GM10266 (cell line): ENCODE measurements at regions not wholly inside any gene's neighbourhood (a gene's known extent, or its start where the extent isn't known, plus 50 kb on each side); places are given as distances from the start of the nearest gene placed in this dataset.
A peak's percentile ranks its signal among the peaks of the same experiment; 100 is the strongest.
"Not testable (repeated sequence)": the region's sequence is repeated elsewhere in the genome, so short reads cannot be mapped to it uniquely, and the experiment has no call there.

ENCODE experiments used
- DNase-seq: peaks from one replicate; pipeline ENCODE4 v3.0.0; 2012; ENCODE audit errors: extremely low spot score
- CTCF ChIP-seq: IDR thresholded peaks from 2 replicates; pipeline ENCODE4 v1.5.1; 2012; ENCODE audit warnings: mild to moderate bottlenecking, low read depth; ENCODE audit not compliant: control insufficient read depth, insufficient read depth; ENCODE audit errors: missing control alignments

GRCh38 chr13:106089261-106089980, 446.0 kb downstream of the EFNB2 start:
- DNase-seq = no peak
- no peak for TF ChIP-seq CTCF

- no peak for TF ChIP-seq CTCF
- DNase-seq = no peak
Measured at GRCh38 chr13:106088085-106088484, 447.4 kb downstream of the EFNB2 start.

- no peak for DNase-seq
- no peak for TF ChIP-seq CTCF
Measured at GRCh38 chr13:106087201-106087600, 448.3 kb downstream of the EFNB2 start.

- TF ChIP-seq CTCF = peak; percentile 59
- peak; percentile 37 for DNase-seq
Measured at GRCh38 chr13:106083620-106084350, 451.7 kb downstream of the EFNB2 start.

GRCh38 chr13:106081221-106081620, 454.2 kb downstream of the EFNB2 start:
- not testable (repeated sequence) for DNase-seq

GRCh38 chr13:106078191-106078590, 457.3 kb downstream of the EFNB2 start:
- no peak for TF ChIP-seq CTCF
- no peak for DNase-seq

GRCh38 chr13:106077017-106077416, 458.4 kb downstream of the EFNB2 start:
- no peak for DNase-seq
- TF ChIP-seq CTCF = no peak
